ENCODE measurements at regions not wholly inside any gene's neighbourhood (a gene's known extent, or its start where the extent isn't known, plus 50 kb on each side); places are given as distances from the start of the nearest gene placed in this dataset.
"Not testable (repeated sequence)": the region's sequence is repeated elsewhere in the genome, so short reads cannot be mapped to it uniquely, and the experiment has no call there.

DNA sequence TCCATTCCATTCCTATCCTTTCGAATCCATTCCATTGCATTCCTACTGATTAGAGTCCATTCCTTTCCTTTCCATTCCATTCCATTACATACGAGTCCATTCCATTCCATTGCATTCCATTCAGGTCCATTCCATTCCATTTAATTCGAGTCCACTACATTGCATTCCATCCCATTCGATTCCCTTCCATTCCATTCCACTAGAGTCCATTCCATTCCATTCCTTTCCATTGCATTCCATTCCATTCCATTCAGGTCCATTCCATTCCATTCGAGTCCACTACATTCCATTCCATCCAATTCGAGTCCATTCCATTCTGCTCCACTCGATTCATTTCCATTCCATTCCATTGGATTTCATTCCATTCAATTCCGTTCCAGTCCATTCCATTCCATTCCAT is 1133.6 kb downstream of the RPIA start:
- no peak for TF ChIP-seq CTCF (conservative IDR thresholded peaks at IDR 0.05)
- Mint-ChIP-seq H3K4me3 (no peak overlapping the region), H3K9me3 (peaks cover 17% of the 10 kb centered on the region), H3K4me1 (ENCODE audit: unreplicated experiment) (no peaks in the 10 kb centered on the region), H3K36me3 (peaks cover 20% of the 10 kb centered on the region), H3K27ac (no peak overlapping the region), H3K27me3 (no peaks in the 10 kb centered on the region)
- DNase-seq (ENCODE audit: extremely low spot score, unreplicated experiment) = no peak

DNA sequence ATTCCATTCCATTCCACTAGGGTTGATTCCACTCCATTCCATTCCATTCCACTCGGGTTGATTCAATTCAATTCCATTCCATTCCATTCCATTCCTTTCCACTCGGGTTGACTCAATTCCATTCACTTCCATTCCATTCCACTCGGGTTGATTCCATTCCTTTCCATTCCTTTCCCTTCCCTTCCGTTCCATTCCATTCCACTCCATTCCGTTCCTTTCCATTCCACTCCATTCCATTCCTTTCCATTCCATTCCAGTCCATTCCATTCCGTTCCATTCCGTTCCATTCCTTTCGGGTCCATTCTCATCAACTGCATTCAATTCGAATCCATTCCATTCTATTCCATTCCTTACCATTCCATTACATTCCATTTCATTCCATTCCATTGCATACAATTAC is 1135.3 kb downstream of the RPIA start:
- DNase-seq (ENCODE audit: extremely low spot score, unreplicated experiment); H3K27ac Mint-ChIP-seq; H3K9me3 Mint-ChIP-seq; H3K4me1 Mint-ChIP-seq (ENCODE audit: unreplicated experiment); H3K27me3 Mint-ChIP-seq; H3K4me3 Mint-ChIP-seq: not testable (repeated sequence)
- peaks cover 11% of the 10 kb centered on the region for H3K36me3 Mint-ChIP-seq

- not testable (repeated sequence) for H3K27ac Mint-ChIP-seq; H3K27me3 Mint-ChIP-seq; DNase-seq (ENCODE audit: extremely low spot score, unreplicated experiment); H3K4me3 Mint-ChIP-seq; H3K9me3 Mint-ChIP-seq; H3K4me1 Mint-ChIP-seq (ENCODE audit: unreplicated experiment)
- H3K36me3 Mint-ChIP-seq = peaks cover 11% of the 10 kb centered on the region
Observed at GRCh38 chr2:89827829-89828228, 1136.4 kb downstream of the RPIA start.

DNA sequence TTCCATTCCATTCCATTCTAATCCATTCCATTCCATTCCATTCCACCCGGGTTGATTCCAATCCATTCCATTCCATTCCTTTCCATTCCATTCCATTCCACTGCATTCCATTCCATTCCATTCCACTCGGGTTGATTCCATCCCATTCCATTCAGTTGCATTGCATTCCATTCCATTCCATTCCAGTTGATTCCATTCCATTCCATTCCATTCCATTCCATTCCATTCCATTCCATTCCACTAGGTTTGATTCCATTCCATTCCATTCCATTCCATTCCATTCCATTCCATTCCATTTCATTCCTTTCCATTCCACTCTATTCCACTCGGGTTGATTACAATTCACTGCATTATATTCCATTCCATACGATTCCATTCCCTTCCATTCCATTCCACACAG is 1136.9 kb downstream of the RPIA start:
- H3K27ac Mint-ChIP-seq; H3K4me1 Mint-ChIP-seq (ENCODE audit: unreplicated experiment); H3K27me3 Mint-ChIP-seq; H3K4me3 Mint-ChIP-seq; H3K9me3 Mint-ChIP-seq; DNase-seq (ENCODE audit: extremely low spot score, unreplicated experiment): not testable (repeated sequence)
- peaks cover 11% of the 10 kb centered on the region for H3K36me3 Mint-ChIP-seq

DNA sequence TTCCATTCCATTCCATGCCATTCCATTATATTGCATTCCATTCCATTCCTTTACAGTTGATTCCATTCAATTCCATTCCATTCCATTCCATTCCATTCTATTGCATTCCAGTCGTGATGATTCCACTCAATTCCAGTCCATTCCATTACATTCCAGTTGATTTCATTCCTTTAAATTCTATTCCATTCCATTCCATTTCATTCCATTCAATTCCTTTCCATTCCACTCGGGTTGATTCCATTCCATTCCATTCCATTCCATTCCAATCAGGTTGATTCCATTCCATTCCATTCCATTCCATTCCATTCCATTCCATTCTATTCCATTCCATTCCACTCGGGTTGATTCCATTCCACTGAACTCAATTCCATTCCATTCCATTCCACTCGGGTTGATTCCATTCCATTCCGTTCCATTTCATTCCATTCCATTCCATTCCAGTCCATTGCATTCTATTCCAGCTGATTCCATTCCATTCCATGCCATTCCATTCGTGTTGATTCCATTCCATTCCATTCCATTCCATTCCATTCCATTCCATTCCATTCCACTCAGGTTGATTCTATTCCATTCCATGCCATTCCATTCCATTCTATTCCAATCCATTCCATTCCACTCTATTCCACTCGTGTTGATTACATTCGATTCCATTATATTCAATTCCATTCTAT is 1137.6 kb downstream of the RPIA start:
- H3K4me3 Mint-ChIP-seq; H3K27me3 Mint-ChIP-seq; DNase-seq (ENCODE audit: extremely low spot score, unreplicated experiment); H3K27ac Mint-ChIP-seq; H3K9me3 Mint-ChIP-seq; H3K4me1 Mint-ChIP-seq (ENCODE audit: unreplicated experiment): not testable (repeated sequence)
- H3K36me3 Mint-ChIP-seq = peaks cover 11% of the 10 kb centered on the region

DNA sequence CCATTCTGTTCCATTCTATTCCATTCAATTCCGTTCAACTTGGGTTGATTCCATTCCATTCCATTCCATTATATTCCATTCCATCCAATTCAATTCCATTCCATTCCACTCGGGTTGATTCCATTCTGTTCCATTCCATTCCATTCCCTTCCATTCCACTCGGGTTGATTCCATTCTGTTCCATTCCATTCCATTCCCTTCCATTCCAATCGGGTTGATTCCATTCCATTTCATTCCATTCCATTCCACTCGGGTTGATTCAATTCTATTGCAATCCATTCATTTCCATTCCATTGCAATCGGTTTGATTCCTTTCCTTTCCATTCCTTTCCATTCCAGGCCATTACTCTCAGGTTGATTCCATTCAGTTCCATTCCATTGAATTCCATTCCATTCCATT is 1138.4 kb downstream of the RPIA start:
- DNase-seq (ENCODE audit: extremely low spot score, unreplicated experiment) = no peak
- Mint-ChIP-seq H3K27ac (no peak overlapping the region), H3K9me3 (peaks cover 5% of the 10 kb centered on the region), H3K4me1 (ENCODE audit: unreplicated experiment) (no peaks in the 10 kb centered on the region), H3K36me3 (peaks cover 11% of the 10 kb centered on the region), H3K4me3 (no peak overlapping the region), H3K27me3 (no peaks in the 10 kb centered on the region)
- no peak for TF ChIP-seq CTCF (conservative IDR thresholded peaks at IDR 0.05)

GRCh38 chr2:89830341-89831218 is 1139.1 kb downstream of the RPIA start:
- H3K4me1 Mint-ChIP-seq (ENCODE audit: unreplicated experiment); H3K4me3 Mint-ChIP-seq; H3K27ac Mint-ChIP-seq; H3K27me3 Mint-ChIP-seq; DNase-seq (ENCODE audit: extremely low spot score, unreplicated experiment); H3K9me3 Mint-ChIP-seq: not testable (repeated sequence)
- H3K36me3 Mint-ChIP-seq = peaks cover 11% of the 10 kb centered on the region

All from type B pancreatic cell (in vitro differentiated cells).